MCF 10A (cell line): ENCODE measurements at regions not wholly inside any gene's neighbourhood (a gene's known extent, or its start where the extent isn't known, plus 50 kb on each side); places are given as distances from the start of the nearest gene placed in this dataset.
"Not testable (repeated sequence)": the region's sequence is repeated elsewhere in the genome, so short reads cannot be mapped to it uniquely, and the experiment has no call there.

Source experiments
- BruUV-seq: library from RNA; stranded (reverse); fragments of 400-500 nt; replicated peaks from 2 replicates; lab custom pipeline; 2021; lab: Mats Ljungman, UMichigan
- CTCF ChIA-PET: fragments of 300-600 bp; sonication (Branson Sonifier 250); formaldehyde crosslinking; extraction: SDS; loops from one replicate; lab custom pipeline; 2021; ENCODE audit warnings: antibody characterized with exemption, inconsistent platforms; lab: Yijun Ruan, JAX
- POLR2A ChIA-PET: fragments of 300-600, 350-650 bp; sonication (Branson Sonifier 250); formaldehyde crosslinking; extraction: SDS; loops from one replicate; lab custom pipeline; 2020; ENCODE audit warnings: antibody characterized with exemption, inconsistent platforms; lab: Yijun Ruan, JAX
- DNase-seq: peaks from one replicate; pipeline ENCODE4 v3.0.0-alpha.2; 2018; ENCODE audit not compliant: unreplicated experiment
- H3K27ac Mint-ChIP-seq: one replicate; pipeline ENCODE4 v1.8.0; 2022; ENCODE audit warnings: mild to moderate bottlenecking, low read depth, mixed read lengths; ENCODE audit not compliant: unreplicated experiment
- H3K27me3 Mint-ChIP-seq: one replicate; pipeline ENCODE4 v1.8.0; 2022; ENCODE audit warnings: mixed read lengths; ENCODE audit not compliant: insufficient read depth, unreplicated experiment
- H3K36me3 Mint-ChIP-seq: one replicate; pipeline ENCODE4 v1.8.0; 2022; ENCODE audit warnings: mild to moderate bottlenecking, moderate library complexity, mixed read lengths; ENCODE audit not compliant: insufficient read depth, unreplicated experiment
- H3K4me1 Mint-ChIP-seq: one replicate; pipeline ENCODE4 v1.8.0; 2022; ENCODE audit warnings: mixed read lengths; ENCODE audit not compliant: insufficient read depth, unreplicated experiment
- H3K4me3 Mint-ChIP-seq: one replicate; pipeline ENCODE4 v1.8.0; 2022; ENCODE audit warnings: mild to moderate bottlenecking, moderate library complexity, mixed read lengths; ENCODE audit not compliant: unreplicated experiment
- H3K9me3 Mint-ChIP-seq: one replicate; pipeline ENCODE4 v1.8.0; 2022; ENCODE audit warnings: mixed read lengths; ENCODE audit not compliant: unreplicated experiment
- intact Hi-C: fragments of 100-400 bp; cut with micrococcal nuclease; formaldehyde crosslinking; loops from 2 replicates; pipeline ENCODE4 v1.14.1; 2022
- TF ChIP-seq, protein P1 (sequence below): fragments of 200-600 bp; IDR thresholded peaks from one replicate; pipeline ENCODE4 v1.8.0; 2022; ENCODE audit warnings: antibody characterized with exemption, mild to moderate bottlenecking; ENCODE audit not compliant: unreplicated experiment

DNA sequence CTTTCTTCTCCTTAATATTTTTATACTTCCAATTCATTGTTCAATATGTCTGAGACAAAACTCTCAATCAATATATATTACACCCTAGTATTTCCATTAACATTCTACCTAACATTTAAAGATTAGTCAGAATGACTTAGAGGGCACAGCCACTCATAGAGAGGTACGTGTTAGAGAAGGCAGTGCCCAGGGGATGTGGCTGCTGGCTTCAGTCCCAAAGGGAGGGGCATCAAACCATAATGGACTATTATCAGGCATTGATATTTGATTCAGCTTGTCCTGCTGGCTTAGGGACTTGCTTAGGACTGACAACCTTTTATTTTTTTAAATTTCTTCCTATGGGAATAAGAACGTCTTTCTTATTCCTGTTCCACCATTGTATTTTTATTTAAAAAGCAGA, 1392.0 kb upstream of the ATXN8OS start:
- Mint-ChIP-seq H3K4me1 (no peaks in the 10 kb centered on the region), H3K27ac (no peak overlapping the region), H3K9me3 (peaks cover 7% of the 10 kb centered on the region), H3K27me3 (no peaks in the 10 kb centered on the region), H3K4me3 (no peak overlapping the region), H3K36me3 (no peaks in the 10 kb centered on the region)
- intact Hi-C loops = no loop called here
- TF ChIP-seq, protein P1, sequence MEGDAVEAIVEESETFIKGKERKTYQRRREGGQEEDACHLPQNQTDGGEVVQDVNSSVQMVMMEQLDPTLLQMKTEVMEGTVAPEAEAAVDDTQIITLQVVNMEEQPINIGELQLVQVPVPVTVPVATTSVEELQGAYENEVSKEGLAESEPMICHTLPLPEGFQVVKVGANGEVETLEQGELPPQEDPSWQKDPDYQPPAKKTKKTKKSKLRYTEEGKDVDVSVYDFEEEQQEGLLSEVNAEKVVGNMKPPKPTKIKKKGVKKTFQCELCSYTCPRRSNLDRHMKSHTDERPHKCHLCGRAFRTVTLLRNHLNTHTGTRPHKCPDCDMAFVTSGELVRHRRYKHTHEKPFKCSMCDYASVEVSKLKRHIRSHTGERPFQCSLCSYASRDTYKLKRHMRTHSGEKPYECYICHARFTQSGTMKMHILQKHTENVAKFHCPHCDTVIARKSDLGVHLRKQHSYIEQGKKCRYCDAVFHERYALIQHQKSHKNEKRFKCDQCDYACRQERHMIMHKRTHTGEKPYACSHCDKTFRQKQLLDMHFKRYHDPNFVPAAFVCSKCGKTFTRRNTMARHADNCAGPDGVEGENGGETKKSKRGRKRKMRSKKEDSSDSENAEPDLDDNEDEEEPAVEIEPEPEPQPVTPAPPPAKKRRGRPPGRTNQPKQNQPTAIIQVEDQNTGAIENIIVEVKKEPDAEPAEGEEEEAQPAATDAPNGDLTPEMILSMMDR = no peak
- POLR2A ChIA-PET = no interaction called here
- no TSS peak for BruUV-seq
- no peak for DNase-seq
- CTCF ChIA-PET = no interaction called here

DNA sequence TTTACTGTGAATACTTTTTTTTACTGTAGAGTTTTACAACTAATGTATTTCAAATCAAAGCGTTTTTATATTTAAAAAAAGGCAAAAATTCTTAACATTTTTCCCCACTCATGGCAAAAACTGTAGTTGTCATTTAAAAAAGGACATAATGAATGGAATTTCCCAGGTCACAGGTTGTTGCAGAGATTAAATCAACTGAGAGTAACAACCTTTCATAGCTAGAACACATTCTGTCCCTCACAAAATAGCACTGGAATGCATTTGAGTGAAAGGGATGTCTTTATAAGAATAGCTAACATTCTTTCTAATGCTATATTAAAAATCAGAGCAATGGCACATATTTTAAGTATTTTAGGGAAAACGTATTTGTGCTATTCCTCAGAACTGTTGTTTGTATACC, 1393.3 kb upstream of the ATXN8OS start:
- H3K36me3 Mint-ChIP-seq = no peaks in the 10 kb centered on the region
- no peaks in the 10 kb centered on the region for H3K27me3 Mint-ChIP-seq
- CTCF ChIA-PET = no interaction called here
- no peaks in the 10 kb centered on the region for H3K9me3 Mint-ChIP-seq
- BruUV-seq = no TSS peak
- H3K4me3 Mint-ChIP-seq = no peak overlapping the region
- no peaks in the 10 kb centered on the region for H3K4me1 Mint-ChIP-seq
- no peak overlapping the region for H3K27ac Mint-ChIP-seq
- DNase-seq = no peak
- POLR2A ChIA-PET = no interaction called here
- TF ChIP-seq, protein P1 = no peak
- intact Hi-C loops = no loop called here

DNA sequence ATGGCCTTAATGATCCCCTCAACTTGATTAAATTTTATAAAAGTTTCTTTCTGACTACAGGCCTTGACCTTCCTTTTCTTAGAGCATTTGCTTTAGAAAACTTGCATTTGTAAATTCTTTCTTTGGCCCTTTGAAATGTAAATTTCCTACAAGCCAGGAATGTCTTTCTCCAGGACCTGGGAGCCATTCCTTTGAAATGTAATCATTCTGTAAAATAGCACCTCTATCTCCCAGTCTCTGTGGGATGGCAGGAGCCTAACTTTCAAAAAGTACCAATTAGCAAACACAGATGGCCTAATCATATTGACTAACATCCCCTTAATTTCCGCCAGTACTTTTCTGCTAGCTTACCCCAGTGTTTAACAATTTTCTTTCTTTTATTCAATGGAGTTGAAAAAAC, 1394.2 kb upstream of the ATXN8OS start:
- intact Hi-C loops = no loop called here
- ChIA-PET CTCF (no interaction called here), POLR2A (no interaction called here)
- Mint-ChIP-seq H3K4me3 (no peak overlapping the region), H3K27ac (no peak overlapping the region), H3K36me3 (no peaks in the 10 kb centered on the region), H3K4me1 (no peaks in the 10 kb centered on the region), H3K9me3 (no peaks in the 10 kb centered on the region), H3K27me3 (no peaks in the 10 kb centered on the region)
- DNase-seq = no peak
- TF ChIP-seq, protein P1 = no peak
- no TSS peak for BruUV-seq

DNA sequence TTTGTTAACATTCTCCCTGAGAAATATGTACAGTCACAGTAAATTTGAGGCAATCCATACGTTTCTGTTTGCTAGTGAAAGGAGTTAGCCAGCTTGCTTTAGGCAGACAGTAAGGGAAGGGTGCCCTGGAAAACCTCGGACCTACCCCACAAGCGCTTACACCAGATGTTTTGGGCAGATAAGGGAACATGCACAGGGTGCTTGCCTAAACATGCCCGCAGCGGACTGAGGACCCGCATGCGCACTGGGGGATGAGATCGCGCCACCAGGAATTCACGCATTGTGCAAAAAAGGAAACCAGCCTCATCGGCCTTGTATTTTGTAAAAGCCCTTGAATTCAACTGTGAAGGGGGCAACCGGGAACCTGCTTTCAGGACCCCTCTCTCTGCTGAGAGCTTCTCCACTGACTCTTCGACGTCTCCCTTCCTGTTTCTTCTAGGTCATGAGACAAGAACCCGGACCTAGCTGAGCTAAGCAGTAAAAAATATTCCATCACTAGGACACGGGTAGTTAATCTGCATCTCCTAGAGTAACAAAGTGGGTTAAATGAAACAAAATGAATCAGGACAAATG, 1399.2 kb upstream of the ATXN8OS start:
- Mint-ChIP-seq H3K27me3 (no peaks in the 10 kb centered on the region), H3K27ac (no peak overlapping the region), H3K4me1 (no peaks in the 10 kb centered on the region), H3K9me3 (peaks cover 17% of the 10 kb centered on the region), H3K36me3 (no peaks in the 10 kb centered on the region), H3K4me3 (no peak overlapping the region)
- no peak for DNase-seq
- ChIA-PET POLR2A (no interaction called here), CTCF (interaction anchor here (0.6 kb wide), 1 partner anchor 337 kb away, joined by 3 read pairs; no protein-coding TSS in a partner anchor)
- TF ChIP-seq, protein P1 = no peak
- BruUV-seq = no TSS peak
- intact Hi-C loops = no loop called here

DNA sequence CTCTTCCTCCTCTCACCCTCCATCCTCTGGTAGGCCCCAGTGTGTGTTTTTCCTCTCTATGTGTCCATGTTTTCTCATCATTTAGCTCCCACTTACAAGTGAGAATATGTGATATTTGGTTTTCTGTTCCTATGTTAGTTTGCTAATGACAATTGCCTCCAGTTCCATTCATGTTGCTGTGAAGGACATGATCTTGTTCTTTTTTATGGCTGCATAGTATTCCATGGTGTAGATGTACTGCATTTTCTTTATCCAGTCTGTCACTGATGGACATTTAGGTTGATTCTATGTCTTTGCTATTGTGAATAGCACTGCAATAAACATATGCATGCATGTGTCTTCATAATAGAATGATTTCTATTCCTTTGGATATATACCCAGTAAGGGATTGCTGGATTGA, 1401.6 kb upstream of the ATXN8OS start:
- BruUV-seq, H3K4me3 Mint-ChIP-seq, DNase-seq, POLR2A ChIA-PET, H3K4me1 Mint-ChIP-seq, intact Hi-C loops, H3K36me3 Mint-ChIP-seq, H3K27ac Mint-ChIP-seq, H3K27me3 Mint-ChIP-seq: not testable (repeated sequence)
- H3K9me3 Mint-ChIP-seq = peaks cover 17% of the 10 kb centered on the region
- CTCF ChIA-PET = interaction anchor here (0.7 kb wide), 1 partner anchor 1284 kb away, joined by 3 read pairs; no protein-coding TSS in a partner anchor
